ENCODE measurements at regions not wholly inside any gene's neighbourhood (a gene's known extent, or its start where the extent isn't known, plus 50 kb on each side); places are given as distances from the start of the nearest gene placed in this dataset.

DNA sequence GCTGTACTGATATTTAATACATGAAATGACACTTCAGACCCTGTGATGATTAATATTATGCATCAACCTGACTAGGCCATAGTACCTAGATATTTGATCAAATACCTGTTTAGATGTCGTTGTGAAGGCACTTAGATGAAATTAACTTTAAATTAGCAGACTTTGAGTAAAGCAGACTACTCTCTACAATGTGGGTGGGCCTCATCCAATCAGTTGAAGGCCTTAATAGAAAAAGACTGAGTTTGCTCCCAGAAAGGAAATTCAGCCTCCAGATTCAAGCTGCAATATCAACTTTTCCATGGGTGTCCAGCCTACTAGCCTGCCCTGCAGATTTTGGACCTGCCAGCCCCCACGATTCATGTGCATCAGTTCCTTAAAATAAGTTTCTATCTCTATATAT, 68.6 kb upstream of the TMEM168 start:
- no peak for TF ChIP-seq YY1 (IDR thresholded peaks at IDR 0.05; ENCODE audit: low read depth)
- no peak for TF ChIP-seq MEF2A (IDR thresholded peaks at IDR 0.05; ENCODE audit: borderline replicate concordance, low read depth)
- TF ChIP-seq RXRA (IDR thresholded peaks at IDR 0.05; ENCODE audit: borderline replicate concordance, low read depth): no peak
- TF ChIP-seq EP300 (IDR thresholded peaks at IDR 0.05; ENCODE audit: borderline replicate concordance in 1 of 2, low read depth in 1 of 2, low read length in 1 of 2): no peak
- TF ChIP-seq IRF3 (IDR thresholded peaks at IDR 0.05; ENCODE audit: low read depth, low read length): no peak
- no peak for TF ChIP-seq RFX5 (IDR thresholded peaks at IDR 0.05; ENCODE audit: low read length)
- no peak for TF ChIP-seq GATA2 (CRISPR knock-in tag; IDR thresholded peaks at IDR 0.05)
- TF ChIP-seq CTCF (IDR thresholded peaks at IDR 0.05): no peak
- no peak for TF ChIP-seq FOXJ3 (CRISPR knock-in tag; IDR thresholded peaks at IDR 0.05)
- no peak for TF ChIP-seq ELF1 (IDR thresholded peaks at IDR 0.05)
- no peak for TF ChIP-seq RCOR1 (IDR thresholded peaks at IDR 0.05; ENCODE audit: low read length)
- TF ChIP-seq CHD2 (IDR thresholded peaks at IDR 0.05; ENCODE audit: low read length, partially characterized antibody): no peak
- TF ChIP-seq, protein P1, sequence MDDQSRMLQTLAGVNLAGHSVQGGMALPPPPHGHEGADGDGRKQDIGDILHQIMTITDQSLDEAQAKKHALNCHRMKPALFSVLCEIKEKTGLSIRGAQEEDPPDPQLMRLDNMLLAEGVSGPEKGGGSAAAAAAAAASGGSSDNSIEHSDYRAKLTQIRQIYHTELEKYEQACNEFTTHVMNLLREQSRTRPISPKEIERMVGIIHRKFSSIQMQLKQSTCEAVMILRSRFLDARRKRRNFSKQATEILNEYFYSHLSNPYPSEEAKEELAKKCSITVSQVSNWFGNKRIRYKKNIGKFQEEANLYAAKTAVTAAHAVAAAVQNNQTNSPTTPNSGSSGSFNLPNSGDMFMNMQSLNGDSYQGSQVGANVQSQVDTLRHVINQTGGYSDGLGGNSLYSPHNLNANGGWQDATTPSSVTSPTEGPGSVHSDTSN (IDR thresholded peaks at IDR 0.05): no peak
- Histone ChIP-seq H3F3A (replicated peaks; ENCODE audit: insufficient read depth) (no peaks in the 10 kb centered on the region), H3K27ac (ENCODE audit: low read depth in 2 of 2, low read length in 1 of 2) (no peak overlapping the region), H4K20me1 (ENCODE audit: insufficient read depth) (no peaks in the 10 kb centered on the region), H3K9me2 (no peaks in the 10 kb centered on the region), H3K4me3 (ENCODE audit: low read depth in 2 of 2, low read length in 1 of 2) (no peak overlapping the region), H3K4me2 (no peak overlapping the region), H3K4me1 (ENCODE audit: control insufficient read depth in 1 of 2, insufficient read depth in 2 of 2, low read depth in 1 of 2, low read length in 1 of 2) (no peaks in the 10 kb centered on the region; a peak in 1 of 4 replicates), H2AFZ (ENCODE audit: low read depth) (no peak overlapping the region), H3K27me3 (ENCODE audit: insufficient read depth) (no peaks in the 10 kb centered on the region), H3K79me2 (ENCODE audit: insufficient read depth) (no peaks in the 10 kb centered on the region; the same call in 1 of the 2 replicates), H3K9ac (no peak overlapping the region), H3K9me3 (no peaks in the 10 kb centered on the region), H3K36me3 (replicated peaks in 1 of 2; ENCODE audit: control insufficient read depth in 1 of 2, insufficient read depth in 2 of 2, low read length in 1 of 2) (peaks cover 3 to 4% of the 10 kb centered on the region in 2 experiments)
- DNase-seq: no peak
- CTCF ChIA-PET: interaction anchor here (1.4 kb wide), 2 partner anchors 10 to 20 kb away, joined by 4 read pairs; no protein-coding TSS in a partner anchor
- POLR2A ChIA-PET: no interaction called here
- WGBS (ENCODE audit: low lambda C conversion rate): 56% methylated on average over 2 of the region's 2 CpGs

DNA sequence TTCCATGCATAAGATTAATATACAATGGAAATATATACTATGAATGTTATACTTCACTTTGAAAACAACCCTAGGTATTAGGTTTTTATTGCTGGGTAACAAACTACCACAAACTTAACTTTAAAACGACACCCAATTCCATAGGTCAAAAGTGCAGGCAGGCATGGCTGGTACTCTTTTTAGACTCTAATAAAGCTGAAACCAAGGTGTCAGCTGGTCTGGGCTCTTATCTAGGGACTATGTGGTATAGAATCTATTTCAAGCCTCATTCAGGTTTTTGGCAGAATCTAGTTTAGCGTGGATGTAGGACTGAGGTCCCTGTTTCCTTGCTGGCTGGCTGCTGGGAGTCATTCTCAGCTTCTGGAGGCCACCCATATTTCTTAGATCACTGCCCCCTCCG, 65.0 kb upstream of the TMEM168 start:
- H3K9ac ChIP-seq: no peak overlapping the region
- no peaks in the 10 kb centered on the region for H3F3A ChIP-seq (replicated peaks; ENCODE audit: insufficient read depth)
- H3K4me2 ChIP-seq: no peak overlapping the region
- no peaks in the 10 kb centered on the region for H3K9me3 ChIP-seq
- H3K27ac ChIP-seq (ENCODE audit: low read depth in 2 of 2, low read length in 1 of 2): no peak overlapping the region
- no peak for DNase-seq
- ChIA-PET CTCF (no interaction called here), POLR2A (no interaction called here)
- H3K27me3 ChIP-seq (ENCODE audit: insufficient read depth): no peaks in the 10 kb centered on the region
- 81% methylated on average over 3 of the region's 3 CpGs for WGBS (ENCODE audit: low lambda C conversion rate)
- no peaks in the 10 kb centered on the region; a peak in 1 of 4 replicates for H3K4me1 ChIP-seq (ENCODE audit: control insufficient read depth in 1 of 2, insufficient read depth in 2 of 2, low read depth in 1 of 2, low read length in 1 of 2)
- H3K36me3 ChIP-seq (replicated peaks in 1 of 2; ENCODE audit: control insufficient read depth in 1 of 2, insufficient read depth in 2 of 2, low read length in 1 of 2): peaks cover 0 to 3% of the 10 kb centered on the region in 2 experiments
- no peaks in the 10 kb centered on the region for H4K20me1 ChIP-seq (ENCODE audit: insufficient read depth)
- TF ChIP-seq TCF12 (IDR thresholded peaks at IDR 0.05) (no peak), POLR2AphosphoS5 (IDR thresholded peaks at IDR 0.05; ENCODE audit: low read depth, low read length) (no peak), EP300 (IDR thresholded peaks at IDR 0.05; ENCODE audit: borderline replicate concordance in 1 of 2, low read depth in 1 of 2, low read length in 1 of 2) (no peak), EZH2phosphoT487 (IDR thresholded peaks at IDR 0.05; ENCODE audit: borderline replicate concordance, low read depth) (no peak), USF1 (IDR thresholded peaks at IDR 0.05; ENCODE audit: borderline replicate concordance, low read depth) (no peak), TAF1 (IDR thresholded peaks at IDR 0.05; ENCODE audit: borderline replicate concordance, low read depth, low read length) (no peak), RFX5 (IDR thresholded peaks at IDR 0.05; ENCODE audit: low read length) (no peak), TEAD4 (IDR thresholded peaks at IDR 0.05; ENCODE audit: borderline replicate concordance, insufficient read depth) (no peak), ELF1 (IDR thresholded peaks at IDR 0.05) (no peak), MEF2A (IDR thresholded peaks at IDR 0.05; ENCODE audit: borderline replicate concordance, low read depth) (no peak)
- H3K9me2 ChIP-seq: no peaks in the 10 kb centered on the region
- no peak overlapping the region for H2AFZ ChIP-seq (ENCODE audit: low read depth)
- H3K79me2 ChIP-seq (ENCODE audit: insufficient read depth): 0 out of 2 replicates have a peak, but pooled peaks cover 4% of the 10 kb centered on the region
- H3K4me3 ChIP-seq (ENCODE audit: low read depth in 2 of 2, low read length in 1 of 2): no peak overlapping the region

Data from SK-N-SH (cell line).